Activated B cell treated with CpG ODN at 0.5 μM for 24 hours (primary cell): ENCODE measurements at regions not wholly inside any gene's neighbourhood (a gene's known extent, or its start where the extent isn't known, plus 50 kb on each side); places are given as distances from the start of the nearest gene placed in this dataset.

Experiments used
- ATAC-seq: fragments of 200-7000 bp; cut with Tn5 transposase; one replicate; pipeline ENCODE4 v1.10.0; 2021; ENCODE audit warnings: low read depth, mild to moderate bottlenecking, moderate library complexity
- CTCF ChIA-PET: fragments of 350-600 bp; sonication (Branson Sonifier 250); formaldehyde crosslinking; loops from one replicate; lab custom pipeline; 2021; ENCODE audit warnings: antibody characterized with exemption; lab: Charles Lee
- POLR2A ChIA-PET: fragments of 350-600 bp; sonication (Branson Sonifier 250); formaldehyde crosslinking; loops from one replicate; lab custom pipeline; 2021; ENCODE audit warnings: antibody characterized with exemption; lab: Charles Lee
- DNase-seq: peaks from one replicate; pipeline ENCODE4 v3.0.0; 2022
- H3K27ac Mint-ChIP-seq: one replicate; pipeline ENCODE4 v1.8.0; 2020; ENCODE audit warnings: mixed read lengths
- H3K27me3 Mint-ChIP-seq: one replicate; pipeline ENCODE4 v1.8.0; 2021; ENCODE audit warnings: mixed read lengths
- H3K36me3 Mint-ChIP-seq: one replicate; pipeline ENCODE4 v1.8.0; 2021; ENCODE audit warnings: low read depth, mixed read lengths
- H3K4me1 Mint-ChIP-seq: one replicate; pipeline ENCODE4 v1.8.0; 2021; ENCODE audit warnings: mixed read lengths
- H3K4me3 Mint-ChIP-seq: one replicate; pipeline ENCODE4 v1.8.0; 2020; ENCODE audit warnings: mild to moderate bottlenecking, mixed read lengths
- H3K9me3 Mint-ChIP-seq: one replicate; pipeline ENCODE4 v1.8.0; 2020; ENCODE audit warnings: mixed read lengths
- CTCF ChIP-seq: fragments of 200-600 bp; IDR thresholded peaks from one replicate; pipeline ENCODE4 v1.8.0; 2022; ENCODE audit warnings: antibody characterized with exemption, mild to moderate bottlenecking
- intact Hi-C: fragments of 100-400 bp; cut with micrococcal nuclease; formaldehyde crosslinking; loops from one replicate; pipeline ENCODE4 v1.15.1; 2024

- no peaks in the 10 kb centered on the region for H3K27me3 Mint-ChIP-seq
- H3K36me3 Mint-ChIP-seq = no peaks in the 10 kb centered on the region
- H3K4me1 Mint-ChIP-seq = no peaks in the 10 kb centered on the region
- DNase-seq (no peak), ATAC-seq (no peak)
- H3K9me3 Mint-ChIP-seq = no peaks in the 10 kb centered on the region
- CTCF ChIA-PET = no interaction called here
- intact Hi-C loops = no loop called here
- POLR2A ChIA-PET = no interaction called here
- no peak overlapping the region for H3K4me3 Mint-ChIP-seq
- no peak for TF ChIP-seq CTCF
- no peak overlapping the region for H3K27ac Mint-ChIP-seq
Observed at GRCh38 chr18:76208678-76209306, 286.2 kb downstream of the ZNF516 start.

- ATAC-seq (no peak), DNase-seq (no peak)
- Mint-ChIP-seq H3K4me1 (no peaks in the 10 kb centered on the region), H3K4me3 (no peak overlapping the region), H3K27ac (no peak overlapping the region), H3K36me3 (no peaks in the 10 kb centered on the region), H3K9me3 (peaks cover 7% of the 10 kb centered on the region), H3K27me3 (no peaks in the 10 kb centered on the region)
- CTCF ChIA-PET = no interaction called here
- intact Hi-C loops = no loop called here
- POLR2A ChIA-PET = no interaction called here
- no peak for TF ChIP-seq CTCF
Observed at GRCh38 chr18:76205906-76206305, 289.1 kb downstream of the ZNF516 start.

GRCh38 chr18:76203552-76203951 is 291.5 kb downstream of the ZNF516 start:
- Mint-ChIP-seq H3K4me3 (no peak overlapping the region), H3K4me1 (no peaks in the 10 kb centered on the region), H3K27ac (no peak overlapping the region), H3K27me3 (no peaks in the 10 kb centered on the region), H3K9me3 (peaks cover 10% of the 10 kb centered on the region), H3K36me3 (no peaks in the 10 kb centered on the region)
- DNase-seq (no peak), ATAC-seq (no peak)
- intact Hi-C loops = no loop called here
- ChIA-PET CTCF (no interaction called here), POLR2A (no interaction called here)
- TF ChIP-seq CTCF = no peak

- H3K9me3 Mint-ChIP-seq = peaks cover 10% of the 10 kb centered on the region
- no peak for DNase-seq
- H3K4me1 Mint-ChIP-seq = no peaks in the 10 kb centered on the region
- no peak for TF ChIP-seq CTCF
- H3K36me3 Mint-ChIP-seq = no peaks in the 10 kb centered on the region
- ChIA-PET POLR2A (no interaction called here), CTCF (no interaction called here)
- H3K27me3 Mint-ChIP-seq = no peaks in the 10 kb centered on the region
- no peak for ATAC-seq
- no peak overlapping the region for H3K4me3 Mint-ChIP-seq
- intact Hi-C loops = no loop called here
- no peak overlapping the region for H3K27ac Mint-ChIP-seq
Observed at GRCh38 chr18:76202322-76202721, 292.7 kb downstream of the ZNF516 start.

- Mint-ChIP-seq H3K9me3 (peaks cover 8% of the 10 kb centered on the region), H3K27ac (no peak overlapping the region), H3K36me3 (no peaks in the 10 kb centered on the region), H3K4me3 (no peak overlapping the region), H3K4me1 (no peaks in the 10 kb centered on the region), H3K27me3 (no peaks in the 10 kb centered on the region)
- no peak for TF ChIP-seq CTCF
- CTCF ChIA-PET = no interaction called here
- no peak for ATAC-seq
- no peak for DNase-seq
- POLR2A ChIA-PET = no interaction called here
- intact Hi-C loops = no loop called here
Observed at GRCh38 chr18:76195601-76196000, 299.4 kb downstream of the ZNF516 start.
